ENCODE measurements at regions not wholly inside any gene's neighbourhood (a gene's known extent, or its start where the extent isn't known, plus 50 kb on each side); places are given as distances from the start of the nearest gene placed in this dataset.

DNA sequence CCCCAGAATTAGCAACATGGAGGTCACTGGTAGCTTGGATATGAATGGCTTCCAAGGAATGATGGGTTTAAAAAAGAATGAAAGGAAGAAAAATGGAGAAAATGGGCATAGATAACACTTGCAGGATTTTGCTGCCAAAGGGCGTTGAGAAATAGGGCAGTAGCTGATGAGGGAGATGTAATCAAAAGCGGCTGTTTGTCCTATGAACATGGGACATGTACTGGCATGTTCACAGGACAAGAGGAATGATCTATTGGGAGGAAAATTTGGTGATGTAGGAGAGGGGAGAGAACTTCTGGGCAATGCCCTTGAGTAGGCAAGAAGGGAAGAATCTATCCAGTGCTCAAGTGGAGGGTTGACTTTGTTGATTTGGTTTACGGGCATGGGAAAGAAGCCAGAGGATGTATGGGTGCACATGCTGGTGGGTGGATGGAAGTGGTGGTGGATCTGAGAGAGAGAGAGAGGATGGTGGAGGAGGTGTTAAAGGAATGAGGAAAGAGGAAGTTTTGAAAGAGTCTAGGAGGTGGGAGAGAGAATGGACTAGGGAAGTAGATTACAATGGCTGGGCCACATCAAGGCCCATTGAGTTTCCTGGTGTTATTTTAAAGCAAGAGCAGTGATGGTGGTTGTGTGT, 115.1 kb upstream of the MVB12B start (continued):
- TF ChIP-seq TAF7 (optimal IDR thresholded peaks at IDR 0.05; ENCODE audit: borderline replicate concordance, low read depth, low read length), result no peak
- no peak for TF ChIP-seq SRF (IDR thresholded peaks at IDR 0.05; ENCODE audit: low read depth, low read length)
- no peak for TF ChIP-seq RNF2 (IDR thresholded peaks at IDR 0.05; ENCODE audit: borderline replicate concordance, low read depth, low read length, missing control alignments, poor library complexity, severe bottlenecking)
- no peak for TF ChIP-seq RBBP5 (IDR thresholded peaks at IDR 0.05; ENCODE audit: borderline replicate concordance, low read depth, low read length)
- TF ChIP-seq TAF1 (IDR thresholded peaks at IDR 0.05; ENCODE audit: low read depth, low read length), result no peak
